ENCODE measurements at regions not wholly inside any gene's neighbourhood (a gene's known extent, or its start where the extent isn't known, plus 50 kb on each side); places are given as distances from the start of the nearest gene placed in this dataset.

DNA sequence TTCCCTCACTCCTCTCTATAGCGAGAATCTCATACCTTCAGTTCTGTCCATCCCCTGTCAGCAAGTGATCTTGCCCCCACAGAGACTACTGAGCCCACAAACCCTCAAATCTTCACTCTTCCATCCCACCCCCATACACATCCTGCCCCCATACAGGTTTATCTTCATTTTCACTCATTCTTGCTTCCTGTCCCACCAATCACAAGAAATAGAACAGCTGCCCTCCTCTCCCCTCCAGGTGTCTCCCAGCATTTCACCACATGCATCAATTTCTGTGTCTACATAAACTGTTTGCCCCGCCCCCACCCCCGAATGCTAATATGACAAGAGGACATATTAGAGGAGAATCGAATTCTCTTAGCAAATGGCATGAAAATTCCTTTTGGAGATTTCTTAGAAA, 54.9 kb upstream of the CARMIL1 start:
- no peak for DNase-seq (ENCODE audit: low read depth in 2 of 2)

DNA sequence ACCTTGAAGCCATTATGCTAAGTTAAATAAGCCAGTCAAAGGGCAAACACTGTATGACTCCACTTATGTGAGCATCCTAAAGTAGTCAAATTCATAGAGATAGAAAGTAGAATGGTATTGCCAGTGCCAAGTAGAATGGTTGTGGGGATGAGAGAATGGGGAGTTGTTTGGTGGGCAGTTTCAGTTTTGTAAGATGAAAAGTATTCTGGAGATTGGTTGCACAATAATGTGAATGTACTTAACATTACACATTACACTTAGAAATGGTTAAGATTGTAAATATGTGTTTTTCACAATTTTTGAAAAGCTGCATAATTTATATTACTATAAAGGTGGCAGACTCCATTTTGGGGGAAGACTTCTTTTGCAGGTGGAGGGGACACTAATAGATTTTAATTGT, 51.3 kb upstream of the CARMIL1 start:
- no peak for DNase-seq (ENCODE audit: low read depth in 2 of 2)

Data from stimulated activated CD8-positive, alpha-beta memory T cell treated with anti-CD3 and anti-CD28 coated beads, Interleukin-2, amount 100 ng/mL, for 1 hour (primary cell).